ENCODE measurements at regions not wholly inside any gene's neighbourhood (a gene's known extent, or its start where the extent isn't known, plus 50 kb on each side); places are given as distances from the start of the nearest gene placed in this dataset.
"Not testable (repeated sequence)": the region's sequence is repeated elsewhere in the genome, so short reads cannot be mapped to it uniquely, and the experiment has no call there.

DNA sequence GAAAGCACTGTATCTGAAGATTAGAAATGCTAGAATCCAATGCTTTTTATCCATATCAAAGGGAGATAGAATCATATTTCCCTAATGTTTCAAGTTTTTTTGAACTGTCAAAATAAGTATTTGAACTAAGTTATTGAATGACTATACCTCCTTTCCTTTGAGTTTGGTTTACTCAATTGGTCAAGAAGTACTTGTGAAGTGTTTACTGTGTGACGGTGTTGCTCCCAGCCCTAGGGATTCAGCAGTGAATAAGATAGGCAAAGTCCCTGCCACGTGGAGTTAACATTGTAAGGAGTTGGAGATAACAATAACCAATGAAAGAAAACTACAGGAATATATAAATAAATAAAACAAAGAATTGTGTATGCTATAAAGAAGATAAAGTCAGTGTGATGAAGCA, 535.9 kb downstream of the FRK start:
- DNase-seq = no peak
- Histone ChIP-seq H3K9ac (ENCODE audit: low read length) (no peak overlapping the region), H3K18ac (ENCODE audit: low read length) (no peak overlapping the region)

GRCh38 chr6:115521747-115522146, 538.9 kb downstream of the FRK start:
- WGBS (ENCODE audit: extremely low coverage, insufficient coverage, insufficient read length) = no CpG with 5 or more reads among the region's 3 CpGs
- not testable (repeated sequence) for DNase-seq; H3K27ac ChIP-seq (ENCODE audit: low read depth, low read length)

More for the DNA sequence above, 535.9 kb downstream of the FRK start:
- Histone ChIP-seq H2BK120ac (ENCODE audit: insufficient read depth, low read length, poor library complexity) (no peak overlapping the region), H3K36me3 (ENCODE audit: control insufficient read depth in 1 of 2, insufficient read depth in 2 of 2, low read length in 2 of 2) (no peaks in the 10 kb centered on the region), H2BK12ac (ENCODE audit: low read length) (no peak overlapping the region), H3K4me1 (ENCODE audit: control insufficient read depth in 1 of 2, insufficient read depth in 2 of 2, low read length in 2 of 2) (no peaks in the 10 kb centered on the region), H3K4me2 (ENCODE audit: low read length) (no peak overlapping the region), H3K4ac (ENCODE audit: low read depth, low read length) (no peak overlapping the region), H3K79me1 (ENCODE audit: low read length) (no peaks in the 10 kb centered on the region), H2BK5ac (ENCODE audit: low read depth, low read length, poor library complexity) (no peak overlapping the region), H3K27me3 (ENCODE audit: insufficient read depth, low read length) (no peaks in the 10 kb centered on the region), H3K14ac (ENCODE audit: low read length) (no peak overlapping the region), H4K12ac (ENCODE audit: low read depth, low read length) (no peak overlapping the region), H2AFZ (ENCODE audit: insufficient read depth, low read length, poor library complexity) (no peak overlapping the region), H2AK5ac (ENCODE audit: low read length) (no peak overlapping the region), H4K8ac (ENCODE audit: low read depth, low read length) (no peak overlapping the region), H3K27ac (ENCODE audit: low read depth, low read length) (no peak overlapping the region), H3K23ac (ENCODE audit: low read length) (no peak overlapping the region), H3K4me3 (ENCODE audit: low read depth, low read length) (no peak overlapping the region), H4K91ac (ENCODE audit: low read depth, low read length) (no peak overlapping the region), H3K9me3 (ENCODE audit: insufficient read depth, low read depth, low read length) (no peaks in the 10 kb centered on the region), H3K79me2 (ENCODE audit: control insufficient read depth, insufficient read depth, low read length, poor library complexity) (no peaks in the 10 kb centered on the region)
- WGBS (ENCODE audit: extremely low coverage, insufficient coverage, insufficient read length) = no CpG with 5 or more reads among the region's 2 CpGs

GRCh38 chr6:115514656-115515055, 546.0 kb downstream of the FRK start:
- no peak overlapping the region for H2AFZ ChIP-seq (ENCODE audit: insufficient read depth, low read length, poor library complexity)
- H4K12ac ChIP-seq (ENCODE audit: low read depth, low read length) = no peak overlapping the region
- no peak for DNase-seq
- WGBS (ENCODE audit: extremely low coverage, insufficient coverage, insufficient read length) = no CpG with 5 or more reads among the region's 4 CpGs
- no peak overlapping the region for H4K91ac ChIP-seq (ENCODE audit: low read depth, low read length)
- H3K79me1 ChIP-seq (ENCODE audit: low read length) = no peaks in the 10 kb centered on the region
- no peaks in the 10 kb centered on the region for H3K9me3 ChIP-seq (ENCODE audit: insufficient read depth, low read depth, low read length)
- no peak overlapping the region for H3K4me2 ChIP-seq (ENCODE audit: low read length)
- no peak overlapping the region for H2BK5ac ChIP-seq (ENCODE audit: low read depth, low read length, poor library complexity)
- H3K4ac ChIP-seq (ENCODE audit: low read depth, low read length) = no peak overlapping the region
- H3K18ac ChIP-seq (ENCODE audit: low read length) = no peak overlapping the region
- no peak overlapping the region for H3K27ac ChIP-seq (ENCODE audit: low read depth, low read length)
- H2BK120ac ChIP-seq (ENCODE audit: insufficient read depth, low read length, poor library complexity) = no peak overlapping the region
- no peaks in the 10 kb centered on the region for H3K36me3 ChIP-seq (ENCODE audit: control insufficient read depth in 1 of 2, insufficient read depth in 2 of 2, low read length in 2 of 2)
- H4K8ac ChIP-seq (ENCODE audit: low read depth, low read length) = no peak overlapping the region
- no peaks in the 10 kb centered on the region for H3K4me1 ChIP-seq (ENCODE audit: control insufficient read depth in 1 of 2, insufficient read depth in 2 of 2, low read length in 2 of 2)
- H3K4me3 ChIP-seq (ENCODE audit: low read depth, low read length) = no peak overlapping the region
- no peak overlapping the region for H2AK5ac ChIP-seq (ENCODE audit: low read length)
- H3K9ac ChIP-seq (ENCODE audit: low read length) = no peak overlapping the region
- no peak overlapping the region for H3K14ac ChIP-seq (ENCODE audit: low read length)
- no peaks in the 10 kb centered on the region for H3K27me3 ChIP-seq (ENCODE audit: insufficient read depth, low read length)
- no peak overlapping the region for H2BK12ac ChIP-seq (ENCODE audit: low read length)
- H3K79me2 ChIP-seq (ENCODE audit: control insufficient read depth, insufficient read depth, low read length, poor library complexity) = no peaks in the 10 kb centered on the region
- H3K23ac ChIP-seq (ENCODE audit: low read length) = no peak overlapping the region

More at GRCh38 chr6:115521747-115522146, 538.9 kb downstream of the FRK start:
- not testable (repeated sequence) for H3K14ac ChIP-seq (ENCODE audit: low read length); H3K4me1 ChIP-seq (ENCODE audit: control insufficient read depth in 1 of 2, insufficient read depth in 2 of 2, low read length in 2 of 2); H4K91ac ChIP-seq (ENCODE audit: low read depth, low read length); H3K36me3 ChIP-seq (ENCODE audit: control insufficient read depth in 1 of 2, insufficient read depth in 2 of 2, low read length in 2 of 2); H3K79me1 ChIP-seq (ENCODE audit: low read length); H3K23ac ChIP-seq (ENCODE audit: low read length); H3K4me2 ChIP-seq (ENCODE audit: low read length); H3K27me3 ChIP-seq (ENCODE audit: insufficient read depth, low read length); H2AK5ac ChIP-seq (ENCODE audit: low read length); H3K18ac ChIP-seq (ENCODE audit: low read length); H2AFZ ChIP-seq (ENCODE audit: insufficient read depth, low read length, poor library complexity); H3K4me3 ChIP-seq (ENCODE audit: low read depth, low read length); H3K9ac ChIP-seq (ENCODE audit: low read length); H3K9me3 ChIP-seq (ENCODE audit: insufficient read depth, low read depth, low read length); H3K79me2 ChIP-seq (ENCODE audit: control insufficient read depth, insufficient read depth, low read length, poor library complexity); H4K8ac ChIP-seq (ENCODE audit: low read depth, low read length); H4K12ac ChIP-seq (ENCODE audit: low read depth, low read length); H2BK12ac ChIP-seq (ENCODE audit: low read length); H2BK120ac ChIP-seq (ENCODE audit: insufficient read depth, low read length, poor library complexity); H3K4ac ChIP-seq (ENCODE audit: low read depth, low read length); H2BK5ac ChIP-seq (ENCODE audit: low read depth, low read length, poor library complexity)

GRCh38 chr6:115512923-115513322, 547.8 kb downstream of the FRK start:
- H3K4me2 ChIP-seq (ENCODE audit: low read length) = no peak overlapping the region
- no peaks in the 10 kb centered on the region for H3K36me3 ChIP-seq (ENCODE audit: control insufficient read depth in 1 of 2, insufficient read depth in 2 of 2, low read length in 2 of 2)
- no peak overlapping the region for H3K4me3 ChIP-seq (ENCODE audit: low read depth, low read length)
- H3K9me3 ChIP-seq (ENCODE audit: insufficient read depth, low read depth, low read length) = no peaks in the 10 kb centered on the region
- no peak overlapping the region for H4K12ac ChIP-seq (ENCODE audit: low read depth, low read length)
- no peak overlapping the region for H4K91ac ChIP-seq (ENCODE audit: low read depth, low read length)
- no peaks in the 10 kb centered on the region for H3K4me1 ChIP-seq (ENCODE audit: control insufficient read depth in 1 of 2, insufficient read depth in 2 of 2, low read length in 2 of 2)
- no peak overlapping the region for H3K4ac ChIP-seq (ENCODE audit: low read depth, low read length)
- H3K23ac ChIP-seq (ENCODE audit: low read length) = no peak overlapping the region
- no peak overlapping the region for H3K18ac ChIP-seq (ENCODE audit: low read length)
- no peak overlapping the region for H4K8ac ChIP-seq (ENCODE audit: low read depth, low read length)
- no CpG with 5 or more reads among the region's 1 CpG for WGBS (ENCODE audit: extremely low coverage, insufficient coverage, insufficient read length)
- no peaks in the 10 kb centered on the region for H3K79me2 ChIP-seq (ENCODE audit: control insufficient read depth, insufficient read depth, low read length, poor library complexity)
- H3K14ac ChIP-seq (ENCODE audit: low read length) = no peak overlapping the region
- H2BK5ac ChIP-seq (ENCODE audit: low read depth, low read length, poor library complexity) = no peak overlapping the region
- H3K27ac ChIP-seq (ENCODE audit: low read depth, low read length) = no peak overlapping the region
- H2BK12ac ChIP-seq (ENCODE audit: low read length) = no peak overlapping the region
- H2AK5ac ChIP-seq (ENCODE audit: low read length) = no peak overlapping the region
- H3K27me3 ChIP-seq (ENCODE audit: insufficient read depth, low read length) = no peaks in the 10 kb centered on the region
- no peak for DNase-seq
- no peak overlapping the region for H2BK120ac ChIP-seq (ENCODE audit: insufficient read depth, low read length, poor library complexity)
- no peak overlapping the region for H2AFZ ChIP-seq (ENCODE audit: insufficient read depth, low read length, poor library complexity)
- H3K9ac ChIP-seq (ENCODE audit: low read length) = no peak overlapping the region
- H3K79me1 ChIP-seq (ENCODE audit: low read length) = no peaks in the 10 kb centered on the region
